ENCODE measurements at regions not wholly inside any gene's neighbourhood (a gene's known extent, or its start where the extent isn't known, plus 50 kb on each side); places are given as distances from the start of the nearest gene placed in this dataset.

DNA sequence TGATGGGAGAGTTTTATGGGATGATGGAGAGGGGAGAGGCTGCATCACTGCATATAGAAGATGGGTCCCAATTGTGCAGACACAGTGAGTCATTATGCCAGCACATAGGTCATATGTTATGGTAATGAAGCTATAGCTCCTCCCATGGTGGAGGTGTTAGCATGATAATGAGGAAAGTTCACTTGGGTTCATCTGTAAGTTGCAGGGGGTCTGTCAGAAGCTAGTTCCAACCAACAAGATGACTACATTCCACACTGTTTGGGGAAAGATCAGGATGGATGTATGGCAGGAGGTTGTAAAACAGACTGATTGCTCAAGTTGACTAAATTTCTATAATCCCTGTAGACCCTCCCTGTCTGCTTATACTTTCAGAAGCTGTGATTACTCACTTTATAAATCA, 561.3 kb downstream of the C12orf50 start:
- Histone ChIP-seq H3K4me1 (ENCODE audit: control insufficient read depth in 2 of 2, insufficient read depth in 2 of 2, low read length in 2 of 2) (no peaks in the 10 kb centered on the region), H3K36me3 (replicated peaks in 1 of 2; ENCODE audit: control extremely low read depth in 1 of 2, control insufficient read depth in 1 of 2, extremely low read depth in 1 of 2, insufficient read depth in 2 of 2, low read length in 1 of 2) (no peaks in the 10 kb centered on the region), H3K27ac (ENCODE audit: low read length in 2 of 2) (no peak overlapping the region), H3K9ac (ENCODE audit: low read length) (no peak overlapping the region), H3K4me2 (replicated peaks; ENCODE audit: low read depth, low read length, poor library complexity, severe bottlenecking) (no peak overlapping the region), H3K79me2 (ENCODE audit: control insufficient read depth, insufficient read depth, low read length) (no peaks in the 10 kb centered on the region), H4K20me1 (ENCODE audit: control insufficient read depth, insufficient read depth, low read length, poor library complexity, severe bottlenecking) (no peaks in the 10 kb centered on the region), H3K9me3 (ENCODE audit: control extremely low read depth in 1 of 3, control insufficient read depth in 2 of 3, insufficient read depth in 1 of 3, low read length in 2 of 3) (no peaks in the 10 kb centered on the region), H3K4me3 (ENCODE audit: control extremely low read depth in 1 of 5, extremely low read depth in 1 of 5, insufficient read depth in 1 of 5, low read depth in 2 of 5, low read length in 4 of 5) (no peak overlapping the region), H2AFZ (ENCODE audit: insufficient read depth, low read depth, low read length, poor library complexity, severe bottlenecking) (no peak overlapping the region), H3K27me3 (replicated peaks in 1 of 4; ENCODE audit: control extremely low read depth in 1 of 4, control insufficient read depth in 3 of 4, insufficient read depth in 4 of 4, low read length in 3 of 4) (no peaks in the 10 kb centered on the region)
- Mint-ChIP-seq H3K27me3 (no peaks in the 10 kb centered on the region), H3K4me3 (no peak overlapping the region), H3K27ac (no peak overlapping the region), H3K9me3 (ENCODE audit: insufficient read depth) (no peaks in the 10 kb centered on the region), H3K4me1 (no peaks in the 10 kb centered on the region)
- POLR2A ChIA-PET, result no interaction called here
- DNase-seq, result no peak
- TF ChIP-seq, protein P1, sequence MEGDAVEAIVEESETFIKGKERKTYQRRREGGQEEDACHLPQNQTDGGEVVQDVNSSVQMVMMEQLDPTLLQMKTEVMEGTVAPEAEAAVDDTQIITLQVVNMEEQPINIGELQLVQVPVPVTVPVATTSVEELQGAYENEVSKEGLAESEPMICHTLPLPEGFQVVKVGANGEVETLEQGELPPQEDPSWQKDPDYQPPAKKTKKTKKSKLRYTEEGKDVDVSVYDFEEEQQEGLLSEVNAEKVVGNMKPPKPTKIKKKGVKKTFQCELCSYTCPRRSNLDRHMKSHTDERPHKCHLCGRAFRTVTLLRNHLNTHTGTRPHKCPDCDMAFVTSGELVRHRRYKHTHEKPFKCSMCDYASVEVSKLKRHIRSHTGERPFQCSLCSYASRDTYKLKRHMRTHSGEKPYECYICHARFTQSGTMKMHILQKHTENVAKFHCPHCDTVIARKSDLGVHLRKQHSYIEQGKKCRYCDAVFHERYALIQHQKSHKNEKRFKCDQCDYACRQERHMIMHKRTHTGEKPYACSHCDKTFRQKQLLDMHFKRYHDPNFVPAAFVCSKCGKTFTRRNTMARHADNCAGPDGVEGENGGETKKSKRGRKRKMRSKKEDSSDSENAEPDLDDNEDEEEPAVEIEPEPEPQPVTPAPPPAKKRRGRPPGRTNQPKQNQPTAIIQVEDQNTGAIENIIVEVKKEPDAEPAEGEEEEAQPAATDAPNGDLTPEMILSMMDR (IDR thresholded peaks at IDR 0.05), result no peak
- TF ChIP-seq EZH2 (IDR thresholded peaks at IDR 0.05; ENCODE audit: borderline replicate concordance, insufficient read depth, low read depth, low read length, poor library complexity, severe bottlenecking), result no peak
- no peak for ATAC-seq (ENCODE audit: low read depth)
- intact Hi-C loops (cut with micrococcal nuclease), result no loop called here
- CTCF ChIA-PET, result no interaction called here

DNA sequence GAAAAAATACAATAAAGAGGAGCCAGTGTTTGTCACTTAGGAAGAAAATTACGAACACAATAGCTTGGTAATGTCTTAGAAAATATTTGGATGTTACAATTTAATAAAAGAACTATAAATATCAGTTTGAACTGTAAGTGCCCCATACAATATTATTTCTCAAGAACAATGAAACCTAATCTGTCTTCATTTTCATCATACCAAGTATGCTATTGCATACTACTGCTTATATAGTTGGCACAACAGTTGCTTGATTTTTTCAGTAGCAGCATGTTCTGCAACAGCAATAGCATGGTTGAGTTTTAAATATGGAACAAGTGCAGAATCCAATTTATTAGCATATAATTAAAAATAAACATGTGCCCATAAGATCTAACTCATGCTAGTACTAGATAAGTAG, 564.6 kb downstream of the C12orf50 start:
- no peaks in the 10 kb centered on the region for H4K20me1 ChIP-seq (ENCODE audit: control insufficient read depth, insufficient read depth, low read length, poor library complexity, severe bottlenecking)
- H3K9me3 Mint-ChIP-seq (ENCODE audit: insufficient read depth), result no peaks in the 10 kb centered on the region
- no peak overlapping the region for H3K4me2 ChIP-seq (replicated peaks; ENCODE audit: low read depth, low read length, poor library complexity, severe bottlenecking)
- no peaks in the 10 kb centered on the region for H3K4me1 ChIP-seq (ENCODE audit: control insufficient read depth in 2 of 2, insufficient read depth in 2 of 2, low read length in 2 of 2)
- no peak overlapping the region for H2AFZ ChIP-seq (ENCODE audit: insufficient read depth, low read depth, low read length, poor library complexity, severe bottlenecking)
- ATAC-seq (ENCODE audit: low read depth), result no peak
- no peak for TF ChIP-seq EZH2 (IDR thresholded peaks at IDR 0.05; ENCODE audit: borderline replicate concordance, insufficient read depth, low read depth, low read length, poor library complexity, severe bottlenecking)
- TF ChIP-seq, protein P1 (IDR thresholded peaks at IDR 0.05), result no peak
- H3K27ac ChIP-seq (ENCODE audit: low read length in 2 of 2), result no peak overlapping the region
- CTCF ChIA-PET, result no interaction called here
- POLR2A ChIA-PET, result no interaction called here
- no peak overlapping the region for H3K9ac ChIP-seq (ENCODE audit: low read length)
- H3K9me3 ChIP-seq (ENCODE audit: control extremely low read depth in 1 of 3, control insufficient read depth in 2 of 3, insufficient read depth in 1 of 3, low read length in 2 of 3), result no peaks in the 10 kb centered on the region
- H3K27me3 ChIP-seq (replicated peaks in 1 of 4; ENCODE audit: control extremely low read depth in 1 of 4, control insufficient read depth in 3 of 4, insufficient read depth in 4 of 4, low read length in 3 of 4), result no peaks in the 10 kb centered on the region
- no peak for DNase-seq
- H3K4me3 Mint-ChIP-seq, result no peak overlapping the region
- no peaks in the 10 kb centered on the region for H3K36me3 ChIP-seq (replicated peaks in 1 of 2; ENCODE audit: control extremely low read depth in 1 of 2, control insufficient read depth in 1 of 2, extremely low read depth in 1 of 2, insufficient read depth in 2 of 2, low read length in 1 of 2)
- intact Hi-C loops (cut with micrococcal nuclease), result no loop called here
- H3K4me3 ChIP-seq (ENCODE audit: control extremely low read depth in 1 of 5, extremely low read depth in 1 of 5, insufficient read depth in 1 of 5, low read depth in 2 of 5, low read length in 4 of 5), result no peak overlapping the region
- no CpG with 5 or more reads among the region's 1 CpG for WGBS (ENCODE audit: insufficient coverage)
- no peak overlapping the region for H3K27ac Mint-ChIP-seq
- no peaks in the 10 kb centered on the region for H3K4me1 Mint-ChIP-seq
- no peaks in the 10 kb centered on the region for H3K27me3 Mint-ChIP-seq
- H3K79me2 ChIP-seq (ENCODE audit: control insufficient read depth, insufficient read depth, low read length), result no peaks in the 10 kb centered on the region

Measured in B cell (primary cell).